Left lung (tissue), 4 donors: ENCODE measurements at regions not wholly inside any gene's neighbourhood (a gene's known extent, or its start where the extent isn't known, plus 50 kb on each side); places are given as distances from the start of the nearest gene placed in this dataset.
"Not testable (repeated sequence)": the region's sequence is repeated elsewhere in the genome, so short reads cannot be mapped to it uniquely, and the experiment has no call there.

Source experiments
- ATAC-seq: fragments of 200-7000 bp; cut with Tn5 transposase; one replicate; pipeline ENCODE4 v1.9.1; 2020; ENCODE audit warnings: moderate library complexity
- DNase-seq, 4 donors: peaks; one replicate each; pipeline ENCODE4 v3.0.0-alpha.2; 2013 to 2020
- H3K27ac ChIP-seq, 2 donors: fragments of 200-600 bp; sonication (generic) in 1 of 2; one replicate each; pipeline versions ENCODE4 v1.5.0 to v1.8.0; 2020 to 2021
- H3K27me3 ChIP-seq, 2 donors: fragments of 200-600 bp; sonication (generic) in 1 of 2; one replicate each; pipeline versions ENCODE4 v1.5.0 to v1.8.0; 2020 to 2021
- H3K36me3 ChIP-seq, 2 donors: fragments of 200-600 bp; sonication (generic) in 1 of 2; one replicate each; pipeline versions ENCODE4 v1.5.0 to v1.8.0; 2020 to 2021
- H3K4me1 ChIP-seq, 2 donors: fragments of 200-600 bp; one replicate each; pipeline ENCODE4 v1.8.0; 2021
- H3K4me3 ChIP-seq, 2 donors: fragments of 200-600 bp; sonication (generic) in 1 of 2; one replicate each; pipeline versions ENCODE4 v1.5.0 to v1.8.0; 2020 to 2021; ENCODE audit warnings: mild to moderate bottlenecking in 1 of 2
- H3K9me3 ChIP-seq, 2 donors: fragments of 200-600 bp; sonication (generic) in 1 of 2; one replicate each; pipeline versions ENCODE4 v1.5.0 to v1.8.0; 2020 to 2021
- CTCF ChIP-seq, 2 donors: fragments of 200-600 bp; sonication (generic) in 1 of 2; IDR thresholded peaks; one replicate each; pipeline versions ENCODE4 v1.5.0 to v1.8.0; 2021; ENCODE audit warnings: antibody characterized with exemption in 2 of 2
- intact Hi-C, 2 donors: fragments of 100-400 bp; cut with DNase I; formaldehyde crosslinking; loops; one replicate each; pipeline versions ENCODE4 v1.11.2 to v1.14.2; 2022
- donor health status: DM: no; HTN: yes; CAD: no.
- donor health status: DM: no; HTN: no; CAD: no.

GRCh38 chr2:92072461-92073035 lies 2798.7 kb upstream of the TEKT4 start:
- H3K36me3 ChIP-seq: no peaks in the 10 kb centered on the region
- H3K4me1 ChIP-seq: no peaks in the 10 kb centered on the region
- no peaks in the 10 kb centered on the region for H3K27me3 ChIP-seq
- H3K27ac ChIP-seq: no peak overlapping the region
- no peak overlapping the region for H3K4me3 ChIP-seq
- DNase-seq (peak in 2 of 4 donors; percentile 13 to 61), ATAC-seq (no peak)
- intact Hi-C loops: no loop called here
- peaks cover 0 to 28% of the 10 kb centered on the region in 2 donors for H3K9me3 ChIP-seq
- no peak for TF ChIP-seq CTCF (IDR thresholded peaks at IDR 0.05)

GRCh38 chr2:92073036-92073814 lies 2798.0 kb upstream of the TEKT4 start:
- no peaks in the 10 kb centered on the region for H3K4me1 ChIP-seq
- H3K9me3 ChIP-seq: peaks cover 0 to 30% of the 10 kb centered on the region in 2 donors
- TF ChIP-seq CTCF (IDR thresholded peaks at IDR 0.05): no peak
- H3K27me3 ChIP-seq: no peaks in the 10 kb centered on the region
- no peak overlapping the region for H3K4me3 ChIP-seq
- no peak overlapping the region for H3K27ac ChIP-seq
- no peaks in the 10 kb centered on the region for H3K36me3 ChIP-seq
- intact Hi-C loops: no loop called here
- peak in 2 of 4 donors; percentile 7 to 55 for DNase-seq
- no peak for ATAC-seq

GRCh38 chr2:92073815-92074548 lies 2797.2 kb upstream of the TEKT4 start:
- DNase-seq (peak in 2 of 4 donors; percentile 17 to 57), ATAC-seq (no peak)
- Histone ChIP-seq H3K36me3 (no peaks in the 10 kb centered on the region), H3K9me3 (peaks cover 0 to 30% of the 10 kb centered on the region in 2 donors), H3K4me1 (no peaks in the 10 kb centered on the region), H3K27me3 (no peaks in the 10 kb centered on the region), H3K4me3 (no peak overlapping the region), H3K27ac (no peak overlapping the region)
- no peak for TF ChIP-seq CTCF (IDR thresholded peaks at IDR 0.05)
- intact Hi-C loops: no loop called here

- H3K27ac ChIP-seq: no peak overlapping the region
- ATAC-seq (no peak), DNase-seq (peak in 1 of 4 donors; percentile 46)
- H3K9me3 ChIP-seq: peaks cover 0 to 30% of the 10 kb centered on the region in 2 donors
- H3K4me1 ChIP-seq: no peaks in the 10 kb centered on the region
- TF ChIP-seq CTCF (IDR thresholded peaks at IDR 0.05): no peak
- H3K4me3 ChIP-seq: no peak overlapping the region
- intact Hi-C loops: no loop called here
- no peaks in the 10 kb centered on the region for H3K36me3 ChIP-seq
- H3K27me3 ChIP-seq: no peaks in the 10 kb centered on the region
Observed at GRCh38 chr2:92074549-92074898, 2796.7 kb upstream of the TEKT4 start.

- peaks cover 0 to 36% of the 10 kb centered on the region in 2 donors for H3K9me3 ChIP-seq
- H3K4me3 ChIP-seq, ATAC-seq, H3K4me1 ChIP-seq, DNase-seq, H3K27me3 ChIP-seq, H3K27ac ChIP-seq, intact Hi-C loops, H3K36me3 ChIP-seq: not testable (repeated sequence)
Observed at GRCh38 chr2:92075363-92075762, 2795.9 kb upstream of the TEKT4 start.
